Left kidney (tissue), 1 donor: ENCODE measurements at regions not wholly inside any gene's neighbourhood (a gene's known extent, or its start where the extent isn't known, plus 50 kb on each side); places are given as distances from the start of the nearest gene placed in this dataset.
"Not testable (repeated sequence)": the region's sequence is repeated elsewhere in the genome, so short reads cannot be mapped to it uniquely, and the experiment has no call there.

ENCODE experiments used
- DNase-seq: peaks from one replicate; pipeline ENCODE4 v3.0.0-alpha.2; 2013

GRCh38 chr12:45490232-45490881 lies 239.1 kb upstream of the ARID2 start:
- no peak for DNase-seq

- no peak for DNase-seq
Measured at GRCh38 chr12:45494279-45494678, 235.2 kb upstream of the ARID2 start.

GRCh38 chr12:45498645-45499044 lies 230.9 kb upstream of the ARID2 start:
- DNase-seq = no peak

GRCh38 chr12:45502481-45503128 lies 226.9 kb upstream of the ARID2 start:
- DNase-seq = no peak

GRCh38 chr12:45503899-45504298 lies 225.6 kb upstream of the ARID2 start:
- no peak for DNase-seq

GRCh38 chr12:45504316-45505010 lies 225.0 kb upstream of the ARID2 start:
- DNase-seq = no peak

- no peak for DNase-seq
Measured at GRCh38 chr12:45509187-45509586, 220.3 kb upstream of the ARID2 start.

- no peak for DNase-seq
Measured at GRCh38 chr12:45509621-45510020, 219.9 kb upstream of the ARID2 start.

GRCh38 chr12:45517381-45517780 lies 212.1 kb upstream of the ARID2 start:
- no peak for DNase-seq

GRCh38 chr12:45518291-45519235 lies 210.9 kb upstream of the ARID2 start:
- no peak for DNase-seq

- DNase-seq = no peak
Measured at GRCh38 chr12:45522227-45522626, 207.3 kb upstream of the ARID2 start.

GRCh38 chr12:45526823-45527222 lies 202.7 kb upstream of the ARID2 start:
- not testable (repeated sequence) for DNase-seq

GRCh38 chr12:45532113-45532512 lies 197.4 kb upstream of the ARID2 start:
- DNase-seq = no peak

GRCh38 chr12:45535610-45536180 lies 193.8 kb upstream of the ARID2 start:
- no peak for DNase-seq

GRCh38 chr12:45536284-45536683 lies 193.2 kb upstream of the ARID2 start:
- no peak for DNase-seq

GRCh38 chr12:45540661-45541341 lies 188.7 kb upstream of the ARID2 start:
- DNase-seq = no peak

- DNase-seq = peak; percentile 78
Measured at GRCh38 chr12:45543887-45544286, 185.6 kb upstream of the ARID2 start.

GRCh38 chr12:45546545-45546944 lies 183.0 kb upstream of the ARID2 start:
- DNase-seq = no peak

GRCh38 chr12:45547132-45547531 lies 182.4 kb upstream of the ARID2 start:
- no peak for DNase-seq

- DNase-seq = no peak
Measured at GRCh38 chr12:45547822-45548221, 181.7 kb upstream of the ARID2 start.

GRCh38 chr12:45548426-45548825 lies 181.1 kb upstream of the ARID2 start:
- no peak for DNase-seq
